GM19035 (cell line): ENCODE measurements at regions not wholly inside any gene's neighbourhood (a gene's known extent, or its start where the extent isn't known, plus 50 kb on each side); places are given as distances from the start of the nearest gene placed in this dataset.
"Not testable (repeated sequence)": the region's sequence is repeated elsewhere in the genome, so short reads cannot be mapped to it uniquely, and the experiment has no call there.

Source experiments
- ATAC-seq: cut with Tn5 transposase; IDR thresholded peaks from one replicate; pipeline ENCODE4 v1.9.1; 2021; ENCODE audit not compliant: unreplicated experiment

DNA sequence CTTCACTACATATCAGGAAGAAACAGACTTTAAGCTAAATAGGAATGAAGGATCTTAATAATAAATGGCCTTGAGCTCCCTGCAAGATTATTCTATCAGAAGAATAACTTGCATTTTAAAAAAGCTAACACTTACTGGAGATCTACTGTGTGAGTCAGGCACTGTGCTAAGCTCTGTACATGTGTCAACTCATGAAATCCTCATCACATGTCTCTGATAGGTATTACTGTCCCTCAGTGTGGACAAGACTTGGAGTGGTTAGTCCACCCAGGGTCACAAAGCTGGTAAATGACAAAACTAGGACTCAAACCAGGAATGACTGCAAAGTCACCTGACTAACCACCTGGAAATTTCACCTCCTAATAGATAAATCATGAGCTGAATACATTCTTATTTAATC, 57.1 kb upstream of the KCTD7 start:
- ATAC-seq = no peak

DNA sequence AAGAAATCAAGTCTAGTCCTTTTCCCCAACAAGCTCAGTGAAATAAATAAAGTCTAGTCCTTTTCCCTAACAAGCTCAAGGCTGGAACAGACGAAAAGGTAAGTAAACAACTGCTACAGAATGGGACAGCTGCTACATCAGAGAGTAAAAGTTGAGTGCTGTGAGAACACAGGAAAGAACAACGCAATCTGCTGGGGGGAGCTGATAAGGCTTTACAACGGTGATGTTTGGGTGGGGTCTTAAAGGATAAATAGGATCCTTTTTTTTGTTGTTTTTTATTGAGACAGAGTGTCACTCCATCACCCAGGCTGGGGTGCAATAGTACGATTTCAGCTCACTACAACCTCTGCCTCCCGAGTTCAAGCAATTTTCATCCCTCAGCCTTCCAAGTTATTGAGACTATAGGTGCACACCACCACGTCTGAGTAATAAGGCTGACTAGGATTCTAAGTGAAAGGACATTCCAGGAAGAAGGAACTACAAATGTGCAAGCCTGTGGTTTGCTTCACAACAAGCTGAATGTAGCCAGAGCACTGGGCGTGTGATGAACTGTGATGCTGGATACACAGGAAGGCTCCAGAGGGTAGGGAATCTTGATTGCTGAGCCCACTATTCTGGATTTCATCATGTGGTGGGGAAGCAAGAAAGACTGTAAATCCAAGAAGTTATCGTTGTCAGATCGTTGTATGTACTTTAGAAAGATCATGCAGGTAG, 54.7 kb upstream of the KCTD7 start:
- ATAC-seq = not testable (repeated sequence)

DNA sequence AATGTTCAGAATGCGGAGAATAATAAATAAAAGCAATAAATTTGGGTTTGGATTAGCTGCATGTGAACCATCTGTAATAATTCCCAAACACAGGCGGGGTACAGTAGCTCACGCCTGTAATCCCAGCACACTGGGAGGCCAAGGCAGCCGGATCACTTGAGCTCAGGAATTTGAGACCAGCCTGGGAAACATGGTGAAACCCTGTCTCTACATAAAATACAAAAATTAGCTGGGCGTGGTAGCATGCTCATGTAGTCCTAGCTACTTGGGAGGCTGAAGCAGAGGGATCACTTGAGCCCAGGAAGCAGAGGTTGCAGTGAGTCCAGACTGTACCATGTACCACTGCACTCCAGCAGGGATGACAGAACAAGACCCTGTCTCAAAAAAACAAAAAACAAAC, 53.9 kb upstream of the KCTD7 start:
- not testable (repeated sequence) for ATAC-seq

DNA sequence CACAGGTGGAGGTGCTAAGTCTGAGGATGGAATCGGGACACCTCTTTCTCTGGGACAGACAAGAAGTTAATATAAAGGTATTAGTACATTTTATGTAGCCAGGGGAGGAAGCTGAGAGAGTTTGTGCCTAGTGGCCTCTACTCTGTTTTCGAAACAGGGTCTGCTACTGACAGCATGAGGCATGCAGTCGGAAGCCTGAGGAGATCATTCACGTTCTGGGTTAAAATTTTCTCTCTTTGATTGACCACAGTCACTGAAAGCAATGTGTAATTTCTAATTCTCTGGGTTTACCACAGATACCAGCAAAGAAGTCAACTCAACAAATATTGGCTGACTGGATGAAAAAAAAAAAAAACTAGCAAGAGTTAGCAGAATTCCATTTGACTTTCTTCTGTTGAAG, 53.3 kb upstream of the KCTD7 start:
- no peak for ATAC-seq

DNA sequence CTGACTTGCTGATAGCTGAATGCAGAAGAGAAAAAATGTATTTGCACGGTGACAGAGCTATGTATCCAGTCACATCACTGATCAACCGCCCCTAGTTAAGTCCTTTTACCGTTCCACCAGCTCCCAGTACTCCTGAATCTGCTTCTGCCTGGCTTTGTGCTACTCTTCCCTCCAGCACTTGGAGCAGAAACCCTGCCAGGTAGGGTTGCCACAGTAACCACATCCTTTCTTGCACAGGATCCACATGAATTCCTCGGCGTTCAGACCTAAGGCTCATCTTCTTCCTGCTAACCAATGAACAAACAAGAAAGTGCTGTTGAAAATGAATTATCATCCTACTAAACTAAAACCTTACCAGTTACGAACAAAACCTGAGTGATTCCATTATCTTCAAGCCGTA, 52.0 kb upstream of the KCTD7 start:
- ATAC-seq = no peak
